ENCODE measurements at regions not wholly inside any gene's neighbourhood (a gene's known extent, or its start where the extent isn't known, plus 50 kb on each side); places are given as distances from the start of the nearest gene placed in this dataset.
"Not testable (repeated sequence)": the region's sequence is repeated elsewhere in the genome, so short reads cannot be mapped to it uniquely, and the experiment has no call there.

- DNase-seq (ENCODE audit: low read depth, low spot score), result not testable (repeated sequence)
Observed at GRCh38 chr3:102382201-102382600, 52.6 kb upstream of the ZPLD1 start.
